ENCODE measurements at regions not wholly inside any gene's neighbourhood (a gene's known extent, or its start where the extent isn't known, plus 50 kb on each side); places are given as distances from the start of the nearest gene placed in this dataset.

GRCh38 chr14:101111620-101112290 is 208.2 kb upstream of the RTL1 start:
- TF ChIP-seq CTCF (IDR thresholded peaks at IDR 0.05; ENCODE audit: low read length) (no peak), EZH2phosphoT487 (IDR thresholded peaks at IDR 0.05; ENCODE audit: low read length) (no peak)

All from MM.1S (cell line).